Coronary artery (tissue), 2 donors: ENCODE measurements at regions not wholly inside any gene's neighbourhood (a gene's known extent, or its start where the extent isn't known, plus 50 kb on each side); places are given as distances from the start of the nearest gene placed in this dataset.

Source experiments
- DNase-seq: peaks from one replicate; pipeline ENCODE4 v3.0.0-alpha.2; 2017; ENCODE audit warnings: low spot score
- H3K27ac ChIP-seq, 2 donors: fragments of 200-600 bp; sonication (generic); one replicate each; pipeline ENCODE4 v1.5.1; 2016 to 2019
- H3K4me3 ChIP-seq: fragments of 200-600 bp; sonication (generic); 2 replicates; pipeline ENCODE4 v1.5.1; 2016; ENCODE audit warnings: mild to moderate bottlenecking, moderate library complexity
- CTCF ChIP-seq: fragments of 200-600 bp; sonication (generic); IDR thresholded peaks from one replicate; pipeline ENCODE4 v1.5.1; 2019; ENCODE audit warnings: antibody characterized with exemption

- H3K4me3 ChIP-seq = no peak overlapping the region
- peak overlapping the region; percentile 42 to 55 for H3K27ac ChIP-seq
- DNase-seq = no peak
- no peak for TF ChIP-seq CTCF
Measured at GRCh38 chr6:144347448-144347759, 62.3 kb downstream of the UTRN start.

GRCh38 chr6:144347933-144348332 lies 62.8 kb downstream of the UTRN start:
- no peak for DNase-seq
- no peak overlapping the region for H3K4me3 ChIP-seq
- no peak for TF ChIP-seq CTCF
- H3K27ac ChIP-seq = peak overlapping the region in 1 of 2 donors; percentile 13

GRCh38 chr6:144349690-144350527 lies 64.8 kb downstream of the UTRN start:
- peak overlapping the region; percentile 22 to 31 for H3K27ac ChIP-seq
- no peak for DNase-seq
- H3K4me3 ChIP-seq = no peak overlapping the region
- no peak for TF ChIP-seq CTCF

- H3K4me3 ChIP-seq = no peak overlapping the region
- no peak for DNase-seq
Measured at GRCh38 chr6:144350528-144350880, 65.4 kb downstream of the UTRN start.

GRCh38 chr6:144351379-144352127 lies 66.4 kb downstream of the UTRN start:
- DNase-seq = no peak
- TF ChIP-seq CTCF = no peak
- Histone ChIP-seq H3K27ac (peak overlapping the region in 1 of 2 donors; percentile 42), H3K4me3 (no peak overlapping the region)

More at GRCh38 chr6:144350528-144350880, 65.4 kb downstream of the UTRN start:
- peak overlapping the region in 1 of 2 donors; percentile 31 for H3K27ac ChIP-seq
- TF ChIP-seq CTCF = no peak

GRCh38 chr6:144352331-144352730 lies 67.2 kb downstream of the UTRN start:
- Histone ChIP-seq H3K27ac (no peak overlapping the region), H3K4me3 (no peak overlapping the region)
- TF ChIP-seq CTCF = no peak
- no peak for DNase-seq
